HCT116 (cell line): ENCODE measurements at regions not wholly inside any gene's neighbourhood (a gene's known extent, or its start where the extent isn't known, plus 50 kb on each side); places are given as distances from the start of the nearest gene placed in this dataset.

Experiments
- ATAC-seq: fragments of 200-7000 bp; cut with Tn5 transposase; 2 replicates; pipeline ENCODE4 v1.9.1; 2020; ENCODE audit warnings: mild to moderate bottlenecking, moderate library complexity
- BruUV-seq: library from RNA; stranded (reverse); fragments of 400-500 nt; replicated peaks from 2 replicates; lab custom pipeline; 2021; lab: Mats Ljungman, UMichigan
- CTCF ChIA-PET: fragments of 300-600 bp; sonication (Branson Sonifier 250); formaldehyde crosslinking; loops from one replicate; lab custom pipeline; 2021; ENCODE audit warnings: antibody characterized with exemption; lab: Charles Lee
- POLR2A ChIA-PET: fragments of 300-600, 350-600 bp; sonication (Branson Sonifier 250); formaldehyde crosslinking; loops from one replicate; lab custom pipeline; 2021; ENCODE audit warnings: antibody characterized with exemption; lab: Charles Lee
- RAD21 ChIA-PET, 2 experiments: fragments of 300-600 bp; sonication (Branson Sonifier 250); formaldehyde crosslinking; loops; one replicate each; lab custom pipeline; 2023; ENCODE audit warnings: low total read pairs in 2 of 2; ENCODE audit not compliant: uncharacterized antibody in 2 of 2, unreplicated experiment in 2 of 2, low non-redundant PET in 1 of 2; lab: Charles Lee
- DNase-seq: peaks from one replicate; pipeline ENCODE4 v3.0.0-alpha.2; 2010; ENCODE audit warnings: low read depth, low spot score
- H2AFZ ChIP-seq: fragments of 200-600 bp; shearing (Covaris generic), sonication (generic); 2 replicates; pipeline ENCODE4 v1.6.1; 2017; ENCODE audit warnings: low read depth, mixed run types, mixed read lengths, antibody characterized with exemption, low read length; ENCODE audit not compliant: poor library complexity, severe bottlenecking
- H3K27ac ChIP-seq: 2 replicates; pipeline ENCODE4 v1.5.1; 2012; ENCODE audit warnings: low read depth, low read length
- H3K27me3 ChIP-seq: fragments of 200-600 bp; sonication (generic); 2 replicates; pipeline ENCODE4 v1.6.1; 2016; ENCODE audit warnings: mixed run types, low read length, mixed read lengths; ENCODE audit not compliant: insufficient read depth
- H3K36me3 ChIP-seq, 2 experiments: fragments of 200-500 bp in 1 of 2; fragments of 200-600 bp in 1 of 2; sonication (Bioruptor generic) in 1 of 2; sonication (generic) in 1 of 2; 2 replicates each; pipeline versions ENCODE4 v1.5.1 to v1.6.1; 2014 to 2016; ENCODE audit warnings: low read length in 2 of 2, inconsistent platforms in 1 of 2, mixed read lengths in 1 of 2, mixed run types in 1 of 2; ENCODE audit not compliant: insufficient read depth in 2 of 2, control insufficient read depth in 1 of 2
- H3K4me1 ChIP-seq, 2 experiments: fragments of 200-600 bp in 1 of 2; sonication (generic) in 1 of 2; 2 replicates each; pipeline versions ENCODE4 v1.5.1 to v1.6.1; 2012 to 2017; ENCODE audit warnings: low read length in 2 of 2, inconsistent platforms in 1 of 2, mild to moderate bottlenecking in 1 of 2, mixed read lengths in 1 of 2, mixed run types in 1 of 2, moderate library complexity in 1 of 2; ENCODE audit not compliant: insufficient read depth in 2 of 2, control insufficient read depth in 1 of 2
- H3K4me2 ChIP-seq: fragments of 200-600 bp; sonication (generic); 2 replicates; pipeline ENCODE4 v1.6.1; 2017; ENCODE audit warnings: mixed run types, low read length, mixed read lengths
- H3K4me3 ChIP-seq, 2 experiments: fragments of 200-600 bp in 1 of 2; sonication (generic) in 1 of 2; replicated peaks in 1 of 2; 2 replicates each; pipeline ENCODE4 v1.5.1; 2011 to 2016; ENCODE audit warnings: low read length in 2 of 2, control low read depth in 1 of 2, low read depth in 1 of 2, mild to moderate bottlenecking in 1 of 2, mixed read lengths in 1 of 2, mixed run types in 1 of 2
- H3K79me2 ChIP-seq: fragments of 200-600 bp; sonication (generic); 2 replicates; pipeline ENCODE4 v1.6.1; 2017; ENCODE audit warnings: mild to moderate bottlenecking, mixed run types, low read length, moderate library complexity, mixed read lengths; ENCODE audit not compliant: insufficient read depth
- H3K9ac ChIP-seq: fragments of 200-600 bp; sonication (generic); 2 replicates; pipeline ENCODE4 v1.6.1; 2016; ENCODE audit warnings: low read length, mixed read lengths
- H3K9me2 ChIP-seq: fragments of 200-600 bp; sonication (generic), shearing (Covaris generic); 2 replicates; pipeline ENCODE4 v1.6.1; 2017; ENCODE audit warnings: mixed run types, mild to moderate bottlenecking, moderate library complexity; ENCODE audit not compliant: insufficient read depth
- H3K9me3 ChIP-seq, 2 experiments: fragments of 200-500 bp in 1 of 2; fragments of 200-600 bp in 1 of 2; sonication (Bioruptor generic) in 1 of 2; sonication (generic) in 1 of 2; 2 replicates each; pipeline ENCODE4 v1.6.1; 2014 to 2017; ENCODE audit warnings: low read length in 2 of 2, mixed read lengths in 2 of 2, inconsistent platforms in 1 of 2, low read depth in 1 of 2, mild to moderate bottlenecking in 1 of 2, mixed run types in 1 of 2, moderate library complexity in 1 of 2; ENCODE audit not compliant: control insufficient read depth in 1 of 2, insufficient read depth in 1 of 2
- H4K20me1 ChIP-seq: fragments of 200-600 bp; sonication (generic), shearing (Covaris generic); 2 replicates; pipeline ENCODE4 v1.6.1; 2017; ENCODE audit warnings: mixed run types, mild to moderate bottlenecking, moderate library complexity; ENCODE audit not compliant: insufficient read depth
- CBX3 ChIP-seq: IDR thresholded peaks from 2 replicates; pipeline ENCODE4 v1.6.1; 2012; ENCODE audit warnings: low read depth
- CEBPB ChIP-seq: IDR thresholded peaks from 2 replicates; pipeline ENCODE4 v1.6.1; 2012; ENCODE audit warnings: low read depth
- CTCF ChIP-seq, 3 experiments: fragments of 200-600 bp in 1 of 3; sonication (generic) in 1 of 3; IDR thresholded peaks in 2 of 3; conservative IDR thresholded peaks in 1 of 3; 2 replicates each; pipeline ENCODE4 v1.5.1; 2012 to 2017; ENCODE audit warnings: low read depth in 2 of 3, low read length in 2 of 3, antibody characterized with exemption in 1 of 3, borderline replicate concordance in 1 of 3, control low read depth in 1 of 3, mild to moderate bottlenecking in 1 of 3, mixed read lengths in 1 of 3, mixed run types in 1 of 3, moderate library complexity in 1 of 3; ENCODE audit not compliant: insufficient read depth in 1 of 3
- EGR1 ChIP-seq: IDR thresholded peaks from 2 replicates; pipeline ENCODE4 v1.6.1; 2012; ENCODE audit warnings: low read depth
- ELF1 ChIP-seq: IDR thresholded peaks from 2 replicates; pipeline ENCODE4 v1.6.1; 2012; ENCODE audit warnings: low read depth, borderline replicate concordance
- EZH2 ChIP-seq: fragments of 200-600 bp; sonication (generic); IDR thresholded peaks from 2 replicates; pipeline ENCODE4 v1.6.1; 2017; ENCODE audit warnings: antibody characterized with exemption, mixed run types
- EZH2phosphoT487 ChIP-seq: fragments of 200-600 bp; IDR thresholded peaks from 2 replicates; pipeline ENCODE4 v1.6.1; 2018; ENCODE audit warnings: antibody characterized with exemption, borderline replicate concordance
- JUND ChIP-seq: IDR thresholded peaks from 2 replicates; pipeline ENCODE4 v1.6.1; 2012
- MAX ChIP-seq: IDR thresholded peaks from 2 replicates; pipeline ENCODE4 v1.6.1; 2012
- RAD21 ChIP-seq: IDR thresholded peaks from 2 replicates; pipeline ENCODE4 v1.6.1; 2012; ENCODE audit warnings: low read depth, mild to moderate bottlenecking
- SP1 ChIP-seq: IDR thresholded peaks from 2 replicates; pipeline ENCODE4 v1.6.1; 2012; ENCODE audit warnings: low read depth
- TCF7L2 ChIP-seq: IDR thresholded peaks from 2 replicates; pipeline ENCODE4 v1.7.0; 2011; ENCODE audit warnings: borderline replicate concordance, inconsistent platforms; ENCODE audit not compliant: insufficient read depth, insufficient read length; ENCODE audit errors: extremely low read depth
- ZNF274 ChIP-seq: fragments of 200-500 bp; sonication (Bioruptor generic); IDR thresholded peaks from 2 replicates; pipeline ENCODE4 v1.6.1; 2014; ENCODE audit warnings: mild to moderate bottlenecking, low read depth, low read length, inconsistent platforms
- intact Hi-C: fragments of 100-400 bp; cut with micrococcal nuclease; formaldehyde crosslinking; loops from 2 replicates; pipeline ENCODE4 v1.10.0; 2022

- H2AFZ ChIP-seq: no peak overlapping the region
- DNase-seq (no peak), ATAC-seq (no peak)
- RAD21 ChIA-PET: no interaction called here
- no peaks in the 10 kb centered on the region for H3K36me3 ChIP-seq
- no peaks in the 10 kb centered on the region for H3K9me3 ChIP-seq
- TF ChIP-seq EZH2: no peak
- no peak for TF ChIP-seq CBX3
- no peak for TF ChIP-seq CTCF (IDR thresholded peaks at IDR 0.05 in 2 of 3, conservative IDR thresholded peaks at IDR 0.05 in 1 of 3; ENCODE audit: borderline replicate concordance in 1 of 3, insufficient read depth in 1 of 3, low read depth in 2 of 3, low read length in 2 of 3)
- TF ChIP-seq EZH2phosphoT487: no peak
- TF ChIP-seq TCF7L2: no peak
- TF ChIP-seq EGR1: no peak
- TF ChIP-seq RAD21: no peak
- TF ChIP-seq MAX: no peak
- no peak for TF ChIP-seq SP1
- no peak for TF ChIP-seq JUND
- TF ChIP-seq ELF1: no peak
- no peak for TF ChIP-seq ZNF274
- no peak for TF ChIP-seq CEBPB
- H3K9ac ChIP-seq: no peak overlapping the region
- no peaks in the 10 kb centered on the region for H3K9me2 ChIP-seq
- no peaks in the 10 kb centered on the region for H3K79me2 ChIP-seq
- CTCF ChIA-PET: no interaction called here
- no peaks in the 10 kb centered on the region for H3K4me1 ChIP-seq
- no peak overlapping the region for H3K4me2 ChIP-seq
- intact Hi-C loops: no loop called here
- no peak overlapping the region for H3K27ac ChIP-seq
- H4K20me1 ChIP-seq: no peaks in the 10 kb centered on the region
- POLR2A ChIA-PET: no interaction called here
- no peak overlapping the region for H3K4me3 ChIP-seq
- no peaks in the 10 kb centered on the region for H3K27me3 ChIP-seq
- BruUV-seq: no TSS peak
These were observed 878.0 kb upstream of the KCND2 start for GRCh38 chr7:119395024-119395423.
